A172 (cell line): ENCODE measurements at regions not wholly inside any gene's neighbourhood (a gene's known extent, or its start where the extent isn't known, plus 50 kb on each side); places are given as distances from the start of the nearest gene placed in this dataset.
"Not testable (repeated sequence)": the region's sequence is repeated elsewhere in the genome, so short reads cannot be mapped to it uniquely, and the experiment has no call there.

Experiments used
- DNase-seq: peaks from one replicate; pipeline ENCODE4 v3.0.0-alpha.2; 2015; ENCODE audit warnings: low spot score

DNA sequence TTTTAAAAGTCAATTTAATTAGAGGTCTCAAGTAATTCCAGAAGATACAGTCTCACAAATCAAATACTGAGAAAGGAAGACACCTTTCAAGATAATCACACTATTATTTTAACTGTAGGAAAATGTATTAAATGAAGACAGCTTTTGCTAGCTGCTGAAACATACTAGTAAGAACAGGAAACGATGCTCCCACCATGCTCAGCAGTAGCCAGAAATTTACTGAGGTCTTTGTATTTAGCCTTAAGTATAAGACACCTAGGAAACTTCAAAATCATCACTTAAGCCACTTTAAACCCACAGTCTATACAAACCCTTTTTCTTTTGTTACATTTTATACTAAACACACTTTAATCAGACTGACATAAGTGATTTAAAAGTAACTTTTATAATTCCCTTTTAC, 72.7 kb upstream of the NPIPB12 start:
- DNase-seq = not testable (repeated sequence)

DNA sequence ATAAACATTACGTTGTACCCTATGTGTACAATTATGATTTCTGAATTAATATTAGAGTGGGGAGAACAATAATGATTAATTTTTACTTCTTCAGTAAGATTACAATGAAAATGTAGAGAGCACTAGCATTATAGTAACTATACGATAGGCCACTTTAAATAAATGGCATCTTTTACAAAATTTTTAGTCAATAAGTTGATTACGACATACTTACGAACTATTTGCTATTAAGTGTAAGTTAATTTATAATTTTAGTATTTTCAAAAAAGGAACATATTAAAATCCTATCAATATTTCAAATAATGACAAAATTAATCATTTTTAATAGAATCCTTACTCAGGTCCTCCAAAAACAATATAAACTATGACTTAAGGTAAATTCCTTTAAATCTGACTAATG, 75.6 kb upstream of the NPIPB12 start:
- not testable (repeated sequence) for DNase-seq

DNA sequence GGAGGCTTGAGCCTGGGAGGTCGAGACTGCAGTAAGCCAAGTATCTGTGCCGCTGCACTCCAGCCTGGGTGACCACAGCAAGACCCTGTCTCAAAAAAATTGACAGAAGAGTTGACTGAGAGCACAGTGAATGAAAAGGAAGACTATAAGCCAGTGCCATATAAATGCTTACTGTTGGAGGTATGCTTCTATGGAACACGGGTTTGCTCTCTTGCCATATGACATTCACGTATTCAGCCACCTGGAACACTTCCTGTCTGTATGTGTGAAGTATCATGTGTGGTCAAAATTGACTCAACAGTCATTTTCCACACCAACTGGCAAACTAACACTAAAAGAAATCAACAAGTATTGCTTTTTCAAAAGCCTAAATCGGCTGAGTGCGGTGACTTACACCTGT, 71.1 kb upstream of the SPN start:
- DNase-seq = not testable (repeated sequence)

DNA sequence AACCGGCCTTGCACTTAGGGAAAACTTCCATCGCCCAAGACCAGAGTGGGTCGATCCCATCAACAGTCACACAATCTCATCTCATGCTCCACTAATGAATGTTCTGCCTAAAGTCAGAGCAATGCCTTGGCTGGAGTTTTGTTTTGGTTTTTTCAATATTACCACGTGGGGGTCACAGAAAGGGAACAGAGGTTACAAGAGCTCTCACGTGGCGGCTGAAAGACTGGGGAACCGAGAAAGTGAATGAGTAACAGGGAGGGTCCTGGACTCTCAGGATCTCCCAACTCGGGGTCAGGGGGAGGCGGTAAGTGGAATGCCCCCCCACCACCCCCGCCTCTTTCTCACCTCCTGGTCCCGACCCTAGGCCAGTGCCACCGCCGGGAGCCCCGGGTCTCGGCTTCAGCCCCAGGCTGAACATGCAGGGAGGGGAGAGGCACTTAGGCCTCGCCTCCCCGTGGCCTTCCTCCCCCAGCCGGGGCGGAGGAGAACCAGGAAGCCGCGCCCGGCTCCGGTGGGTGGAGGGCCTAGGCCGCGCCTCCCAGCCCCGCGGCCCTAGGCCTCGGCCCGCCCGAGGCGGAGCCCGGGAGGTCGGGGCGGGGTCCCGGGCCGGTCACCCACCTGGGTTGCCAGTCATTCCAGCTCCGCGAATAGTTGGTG, 68.7 kb upstream of the SPN start:
- DNase-seq = peak; percentile 53

DNA sequence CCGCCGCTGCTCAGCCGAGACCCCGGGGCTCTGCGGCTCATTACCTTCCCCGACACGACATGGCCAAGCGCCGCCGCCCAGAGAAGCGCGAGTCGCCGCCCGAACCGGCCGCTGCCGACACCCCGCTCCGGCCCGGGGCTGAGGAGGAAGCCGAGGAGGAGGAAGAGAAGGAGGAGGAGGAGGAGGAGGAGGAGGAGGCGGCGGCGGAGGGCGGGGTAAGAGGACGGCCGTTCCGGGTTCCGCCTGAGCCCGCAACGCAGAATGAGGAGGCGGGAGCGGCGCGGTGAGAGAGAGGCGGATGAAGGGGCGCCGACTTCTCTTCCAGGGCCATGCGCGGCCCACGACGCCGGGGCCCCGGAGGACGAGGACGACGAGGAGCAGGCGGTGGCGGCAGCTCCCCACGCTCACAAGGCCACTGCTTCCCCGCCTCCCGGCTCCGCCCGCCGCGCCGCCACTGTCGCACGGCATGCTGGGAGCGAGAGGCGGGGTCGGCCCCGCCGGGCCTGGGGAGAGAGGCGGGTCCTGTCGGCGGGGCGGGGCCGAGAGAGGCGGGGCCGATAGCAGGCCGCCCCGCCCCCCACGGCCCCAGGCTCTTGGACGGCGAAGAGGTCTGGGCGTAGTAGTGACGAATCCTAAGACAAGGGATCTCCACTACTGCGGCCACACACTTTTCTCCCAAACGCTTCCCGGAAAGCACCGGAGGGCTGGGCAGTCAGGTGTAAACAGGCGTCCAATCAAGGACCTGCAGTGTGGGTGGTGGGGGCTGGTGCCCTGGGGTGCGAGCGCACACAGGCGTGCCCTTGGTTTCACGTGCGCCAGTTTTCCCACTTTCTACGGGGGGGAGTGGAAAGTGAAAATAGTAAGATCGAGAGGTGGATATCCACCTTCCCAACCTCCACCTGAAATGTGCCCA, 67.9 kb upstream of the SPN start:
- DNase-seq = peak; percentile 96

DNA sequence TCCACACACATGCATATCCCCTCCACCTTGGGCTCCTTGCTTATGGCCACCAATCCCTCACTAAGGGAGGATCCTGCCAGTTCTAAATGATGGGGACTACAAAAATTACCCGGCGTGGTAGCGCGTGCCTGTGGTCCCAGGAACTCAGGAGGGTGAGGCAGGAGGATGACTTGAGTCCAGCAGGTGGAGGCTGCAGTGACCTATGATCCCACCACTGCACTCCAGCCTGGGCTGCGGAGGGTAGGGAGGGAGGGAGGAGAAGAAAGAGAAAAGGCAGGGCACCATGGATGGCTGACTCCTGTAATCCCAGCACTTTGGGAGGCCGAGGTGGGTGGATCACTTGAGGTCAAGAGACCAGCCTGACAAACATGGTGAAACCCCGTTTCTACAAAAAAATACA, 66.0 kb upstream of the SPN start:
- not testable (repeated sequence) for DNase-seq

DNA sequence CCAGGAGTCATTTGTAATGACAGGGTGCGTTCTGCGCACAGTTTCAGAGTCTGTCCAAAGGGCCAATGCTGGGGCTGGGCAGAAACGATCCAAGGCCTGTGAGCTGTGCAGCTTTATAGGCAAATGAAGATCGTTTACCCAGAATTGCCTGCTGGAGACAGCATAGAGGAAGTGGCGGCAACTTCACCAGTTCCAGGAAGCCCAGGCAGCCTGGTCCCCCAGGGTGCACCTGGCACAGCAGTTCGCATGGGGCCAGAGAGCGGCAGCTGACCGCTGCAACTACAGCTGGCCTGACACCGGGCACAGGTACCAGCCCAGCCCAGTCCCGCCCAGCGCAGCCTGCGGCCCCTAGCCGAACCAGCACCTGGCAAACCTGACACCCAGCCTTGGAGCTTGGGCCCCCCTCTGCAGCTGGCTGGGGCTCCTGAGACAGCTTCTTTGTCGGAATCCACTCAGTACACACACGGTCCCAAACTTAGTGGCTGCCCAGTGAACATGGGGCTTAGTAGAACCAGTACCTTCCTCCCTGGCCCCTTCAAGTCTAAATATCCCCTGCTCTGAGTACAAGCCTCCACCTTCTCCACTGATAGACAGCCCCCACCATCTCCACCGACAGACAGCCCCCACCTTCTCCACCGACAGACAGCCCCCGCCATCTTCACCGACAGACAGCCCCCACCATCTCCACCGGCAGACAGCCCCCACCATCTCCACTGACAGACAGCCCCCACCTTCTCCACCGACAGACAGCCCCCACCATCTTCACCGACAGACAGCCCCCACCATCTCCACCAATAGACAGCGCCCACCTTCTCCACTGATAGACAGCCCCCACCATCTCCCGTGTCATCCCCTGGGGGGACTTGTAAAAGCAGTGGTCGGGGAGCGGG, 62.7 kb upstream of the SPN start:
- DNase-seq = not testable (repeated sequence)

DNA sequence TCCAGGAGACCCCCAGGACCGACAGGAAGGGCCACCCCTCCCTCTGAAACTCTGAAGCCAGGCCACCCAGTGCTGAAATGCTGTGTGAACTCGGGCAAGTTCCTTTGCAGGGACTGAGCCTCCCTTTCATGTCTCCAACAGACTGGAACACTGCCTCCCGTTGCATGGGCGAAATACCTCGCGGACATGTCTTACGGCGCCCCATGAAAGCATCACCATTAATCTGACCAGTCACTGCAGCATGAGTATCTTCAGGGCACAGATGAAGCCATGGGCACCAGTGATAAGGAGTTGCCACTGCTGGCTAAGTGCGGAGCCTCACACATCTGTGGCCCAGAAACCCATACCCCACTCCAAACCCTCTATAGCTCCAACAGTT, 60.8 kb upstream of the SPN start:
- DNase-seq = not testable (repeated sequence)

DNA sequence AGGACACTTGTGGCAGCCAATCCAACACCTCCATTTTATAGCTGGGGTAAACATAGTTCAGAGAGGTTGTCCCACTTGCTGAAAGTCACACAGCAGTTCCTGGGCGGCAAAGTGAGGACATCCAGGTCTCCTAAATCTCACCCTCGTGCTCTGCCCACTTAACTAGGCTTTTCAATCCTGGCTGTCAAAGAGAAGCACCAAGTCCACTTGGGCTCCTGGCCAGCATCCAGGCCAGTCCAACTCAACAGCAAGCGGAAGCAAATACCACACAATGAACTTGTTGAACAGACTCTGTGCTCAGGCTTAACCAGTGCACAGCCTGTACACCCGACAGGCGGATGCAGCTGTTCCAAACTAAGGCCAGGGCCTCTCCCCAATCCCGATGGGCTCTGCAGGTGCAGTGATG, 60.4 kb upstream of the SPN start:
- DNase-seq = not testable (repeated sequence)

DNA sequence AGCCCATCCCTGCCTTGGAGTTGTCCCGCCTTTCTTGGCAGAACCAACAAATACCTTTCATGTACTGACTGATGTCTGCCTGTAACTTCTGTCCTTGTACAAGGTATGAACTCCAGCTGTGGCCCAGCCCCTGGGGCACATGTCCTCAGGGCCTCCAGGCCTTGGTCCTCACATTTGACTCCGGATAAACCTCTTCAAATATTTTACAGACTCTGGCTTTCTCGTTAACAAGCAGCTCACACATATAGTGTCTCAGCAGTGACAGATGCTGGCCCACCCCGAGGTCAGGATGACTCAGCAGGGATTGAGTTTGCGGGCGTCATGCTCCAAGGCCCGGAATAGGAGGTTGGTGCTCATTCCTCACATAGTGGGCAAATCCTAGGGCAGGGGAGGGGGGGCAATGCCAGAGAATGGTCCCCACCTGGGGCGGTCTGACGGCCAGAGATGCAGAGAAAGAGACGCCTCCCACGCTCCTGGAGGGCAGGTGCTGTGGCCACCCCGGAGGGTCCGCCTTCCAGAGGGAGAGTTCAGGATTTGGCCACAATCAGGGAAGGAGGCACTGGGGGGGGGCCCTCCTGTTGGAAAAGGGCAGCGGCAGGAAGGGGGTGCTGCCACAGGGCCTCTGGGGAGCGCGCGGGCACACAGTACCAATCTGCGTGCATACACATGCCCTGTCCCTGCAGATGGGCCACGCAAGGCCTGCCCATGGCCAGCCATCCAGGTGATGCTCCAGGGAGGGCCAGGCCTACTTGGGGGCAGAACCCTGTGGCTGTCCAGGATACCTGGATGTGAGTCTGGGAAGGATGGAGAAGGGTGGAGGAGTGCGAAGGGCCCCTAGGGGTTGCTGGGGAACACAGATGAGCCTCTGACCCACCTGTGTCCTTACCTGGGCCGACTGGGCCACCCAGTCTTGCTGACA, 58.2 kb upstream of the SPN start:
- peak; percentile 81 for DNase-seq

DNA sequence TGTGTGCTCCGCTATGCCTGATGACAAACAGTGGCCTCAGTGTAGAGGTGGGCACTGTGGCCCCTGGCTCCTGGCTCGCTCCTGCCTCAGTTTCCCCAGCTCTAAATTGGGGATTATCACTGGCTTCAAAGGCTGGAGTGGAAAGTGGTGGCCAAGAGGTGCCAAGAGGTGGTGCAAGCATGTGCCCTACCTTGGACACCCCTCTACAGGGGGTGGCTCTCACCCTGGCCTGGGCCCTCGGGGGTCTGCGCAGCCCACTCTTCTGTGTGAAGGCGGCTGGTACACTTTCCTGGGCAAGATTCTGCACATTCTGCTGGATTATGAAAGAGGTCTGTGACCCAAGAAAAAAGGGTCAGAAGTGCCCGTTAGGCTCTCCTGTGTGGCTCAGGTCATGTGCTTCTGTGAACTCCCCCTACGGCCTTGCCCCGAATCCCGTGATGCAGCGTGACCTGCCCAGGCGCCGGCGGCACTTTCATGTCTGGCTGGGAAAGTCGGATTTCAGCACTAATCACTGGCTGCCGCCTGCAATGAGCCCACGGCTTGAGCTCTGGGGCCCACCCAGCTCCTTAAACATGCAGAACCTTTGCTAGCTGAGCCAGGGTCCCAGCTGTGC, 57.3 kb upstream of the SPN start:
- DNase-seq = not testable (repeated sequence)

DNA sequence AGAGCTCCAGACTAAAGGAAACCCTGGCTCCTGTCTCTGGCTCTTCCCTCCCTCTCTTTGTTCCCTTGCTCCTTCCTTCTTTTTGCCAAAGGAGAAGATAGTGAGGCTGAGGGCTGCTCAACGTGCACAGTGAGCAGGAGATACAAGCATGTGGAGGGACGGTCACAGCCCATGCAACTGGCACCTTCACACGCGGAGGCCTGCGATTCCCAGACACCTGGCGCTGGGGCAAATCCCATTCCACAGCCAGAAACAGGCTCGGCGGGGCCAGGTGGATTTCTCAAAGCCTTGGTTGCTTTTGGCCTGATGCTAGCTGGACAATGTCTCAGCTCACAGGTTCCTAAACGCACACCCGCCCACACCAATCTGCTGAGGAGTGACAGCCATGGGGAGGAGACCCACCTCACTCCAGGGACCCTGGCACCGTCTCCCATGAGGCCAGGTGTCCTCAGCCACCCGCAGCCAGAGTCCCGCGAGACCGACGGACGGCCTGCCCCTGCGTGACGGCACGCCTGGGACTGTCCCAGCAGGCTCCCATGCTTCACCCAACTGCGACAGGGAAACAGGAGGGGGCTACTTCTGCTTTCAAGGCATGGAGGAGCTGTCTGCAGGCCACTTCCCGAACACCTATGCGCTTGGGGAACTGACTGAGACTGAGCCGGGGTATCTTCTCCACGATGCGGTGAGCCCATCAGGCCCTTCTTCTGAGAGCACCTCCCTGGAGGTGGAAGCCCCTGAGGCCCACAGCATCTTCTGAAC, 56.2 kb upstream of the SPN start:
- DNase-seq = not testable (repeated sequence)

DNA sequence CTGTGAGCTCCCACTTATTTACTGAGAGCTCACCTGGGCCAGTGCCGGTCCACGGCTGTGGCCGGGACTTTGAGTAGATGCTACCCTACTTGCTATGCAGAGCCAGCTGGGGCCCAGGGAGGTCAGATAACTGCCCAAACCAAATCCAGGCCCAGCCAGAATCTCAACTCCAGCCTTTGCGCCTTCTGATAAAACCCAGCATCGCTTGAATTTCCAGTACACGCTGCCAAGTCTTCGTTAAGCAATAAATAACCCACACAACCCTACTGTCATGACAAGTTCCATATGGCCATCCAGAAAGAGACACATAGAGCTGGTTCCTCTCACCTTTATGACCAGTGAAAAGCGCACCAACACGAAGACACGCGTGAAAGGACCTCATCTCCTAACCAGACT, 55.6 kb upstream of the SPN start:
- DNase-seq = not testable (repeated sequence)

DNA sequence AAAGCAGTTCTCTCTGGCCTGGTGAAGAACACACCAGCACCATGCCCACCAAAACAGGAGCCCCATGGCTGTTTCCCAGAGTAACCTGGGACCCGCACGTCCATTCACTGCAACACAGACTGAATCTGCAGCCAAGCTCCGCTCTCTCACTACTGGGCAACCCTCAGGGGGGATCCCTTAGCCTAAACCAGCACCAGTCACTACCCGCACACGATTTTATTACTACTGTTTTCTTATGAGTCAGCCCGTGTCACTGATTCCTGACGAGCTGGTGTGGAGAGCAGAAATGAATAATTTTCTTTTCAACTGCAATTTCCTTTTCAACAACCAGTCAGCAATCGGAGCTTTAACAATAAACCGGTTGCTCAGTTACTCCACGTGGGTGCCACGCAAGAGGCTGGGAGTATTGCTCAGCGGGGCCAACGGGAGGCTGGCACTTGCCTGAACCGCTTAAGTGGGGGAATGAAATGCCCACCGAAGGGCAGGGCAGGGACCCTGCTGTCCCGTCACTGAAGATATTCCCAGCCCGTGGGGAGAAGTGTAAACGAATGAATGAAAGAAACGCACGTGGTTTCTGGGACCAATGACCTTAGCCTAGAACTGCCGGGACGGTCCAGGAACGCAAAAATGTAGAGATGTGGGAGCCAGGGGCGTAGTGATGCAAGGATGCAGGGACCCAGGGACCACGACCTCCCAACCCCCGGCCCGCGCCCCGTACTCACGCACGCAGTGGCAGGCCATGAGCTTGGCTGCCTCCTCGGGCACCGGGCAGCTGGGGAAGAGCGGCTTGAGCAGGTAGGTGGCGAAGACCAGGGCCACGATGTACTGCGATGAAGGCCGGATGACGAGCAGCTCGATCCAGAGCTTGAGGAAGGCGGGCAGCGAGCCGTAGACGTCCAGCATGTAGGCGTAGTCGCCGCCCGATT, 50.4 kb upstream of the SPN start:
- DNase-seq = not testable (repeated sequence)
